B cell (primary cell): ENCODE measurements at regions not wholly inside any gene's neighbourhood (a gene's known extent, or its start where the extent isn't known, plus 50 kb on each side); places are given as distances from the start of the nearest gene placed in this dataset.
"Not testable (repeated sequence)": the region's sequence is repeated elsewhere in the genome, so short reads cannot be mapped to it uniquely, and the experiment has no call there.

Experiments
- ATAC-seq: fragments of 200-7000 bp; cut with Tn5 transposase; one replicate; pipeline ENCODE4 v1.10.0; 2021; ENCODE audit warnings: low read depth, mild to moderate bottlenecking, moderate number of reproducible peaks, moderate library complexity
- CTCF ChIA-PET: fragments of 350-600 bp; sonication (Branson Sonifier 250); formaldehyde crosslinking; loops from one replicate; lab custom pipeline; 2021; ENCODE audit warnings: antibody characterized with exemption, inconsistent platforms; lab: Charles Lee
- POLR2A ChIA-PET: fragments of 350-600 bp; sonication (Branson Sonifier 250); formaldehyde crosslinking; loops from one replicate; lab custom pipeline; 2021; ENCODE audit warnings: antibody characterized with exemption; lab: Charles Lee
- DNase-seq: peaks from one replicate; pipeline ENCODE4 v3.0.0; 2013
- H2AFZ ChIP-seq: 2 replicates; pipeline ENCODE4 v1.6.1; 2012; ENCODE audit warnings: mild to moderate bottlenecking, low read depth, low read length; ENCODE audit not compliant: insufficient read depth, poor library complexity, severe bottlenecking
- H3K27ac ChIP-seq, 2 donors: 1 replicate in 1 of 2; 2 replicates in 1 of 2; pipeline ENCODE4 v1.5.1; 2012 to 2013; ENCODE audit warnings: low read length in 2 of 2, mild to moderate bottlenecking in 2 of 2, moderate library complexity in 1 of 2
- H3K27me3 ChIP-seq, 4 experiments: fragments of 200-600 bp in 1 of 4; sonication (generic) in 1 of 4; replicated peaks in 1 of 4; 1 replicate in 2 of 4; 2 replicates in 2 of 4; pipeline versions ENCODE4 v1.6.1 to v1.7.0; 2013 to 2016; ENCODE audit warnings: low read length in 3 of 4, mild to moderate bottlenecking in 2 of 4, mixed read lengths in 1 of 4, moderate library complexity in 1 of 4; ENCODE audit not compliant: insufficient read depth in 4 of 4, control insufficient read depth in 3 of 4; ENCODE audit errors: control extremely low read depth in 1 of 4
- H3K36me3 ChIP-seq, 2 experiments: replicated peaks in 1 of 2; 1 replicate in 1 of 2; 2 replicates in 1 of 2; pipeline versions ENCODE4 v1.6.1 to v1.7.1; 2013; ENCODE audit warnings: low read length in 1 of 2; ENCODE audit not compliant: insufficient read depth in 2 of 2, control insufficient read depth in 1 of 2; ENCODE audit errors: control extremely low read depth in 1 of 2, extremely low read depth in 1 of 2
- H3K4me1 ChIP-seq, 2 donors: fragments of 200-600 bp in 1 of 2; sonication (generic) in 1 of 2; 1 replicate in 1 of 2; 2 replicates in 1 of 2; pipeline versions ENCODE4 v1.5.1 to v1.6.1; 2013 to 2017; ENCODE audit warnings: low read length in 2 of 2; ENCODE audit not compliant: control insufficient read depth in 2 of 2, insufficient read depth in 2 of 2
- H3K4me2 ChIP-seq: replicated peaks from 2 replicates; pipeline ENCODE3; 2012; ENCODE audit warnings: mild to moderate bottlenecking, low read depth, low read length; ENCODE audit not compliant: poor library complexity, severe bottlenecking
- H3K4me3 ChIP-seq, 5 experiments: fragments of 200-600 bp in 1 of 5; sonication (generic) in 1 of 5; 1 replicate in 3 of 5; 2 replicates in 2 of 5; pipeline versions ENCODE4 v1.5.1 to v1.7.0; 2011 to 2016; ENCODE audit warnings: low read length in 4 of 5, mild to moderate bottlenecking in 4 of 5, low read depth in 2 of 5, control low read depth in 1 of 5, moderate library complexity in 1 of 5; ENCODE audit not compliant: insufficient read depth in 1 of 5; ENCODE audit errors: control extremely low read depth in 1 of 5, extremely low read depth in 1 of 5
- H3K79me2 ChIP-seq: fragments of 200-600 bp; sonication (generic); one replicate; pipeline ENCODE4 v1.6.0; 2016; ENCODE audit warnings: low read length; ENCODE audit not compliant: control insufficient read depth, insufficient read depth
- H3K9ac ChIP-seq: fragments of 200-600 bp; sonication (generic); 2 replicates; pipeline ENCODE4 v1.6.1; 2017; ENCODE audit warnings: mild to moderate bottlenecking, low read length, moderate library complexity
- H3K9me3 ChIP-seq, 3 donors: one replicate each; pipeline versions ENCODE4 v1.6.1 to v1.7.1; 2013; ENCODE audit warnings: low read length in 2 of 3; ENCODE audit not compliant: control insufficient read depth in 2 of 3, insufficient read depth in 1 of 3; ENCODE audit errors: control extremely low read depth in 1 of 3
- H4K20me1 ChIP-seq: 2 replicates; pipeline ENCODE4 v1.6.0; 2012; ENCODE audit warnings: mild to moderate bottlenecking, low read length; ENCODE audit not compliant: insufficient read depth, control insufficient read depth, poor library complexity, severe bottlenecking
- H3K27ac Mint-ChIP-seq: one replicate; pipeline ENCODE4 v1.8.0; 2021; ENCODE audit warnings: mixed read lengths
- H3K27me3 Mint-ChIP-seq: one replicate; pipeline ENCODE4 v1.8.0; 2021; ENCODE audit warnings: mixed read lengths
- H3K4me1 Mint-ChIP-seq: one replicate; pipeline ENCODE4 v1.8.0; 2021; ENCODE audit warnings: mixed read lengths
- H3K4me3 Mint-ChIP-seq: one replicate; pipeline ENCODE4 v1.8.0; 2021; ENCODE audit warnings: mixed read lengths
- H3K9me3 Mint-ChIP-seq: one replicate; pipeline ENCODE4 v1.8.0; 2022; ENCODE audit warnings: mixed read lengths; ENCODE audit not compliant: insufficient read depth
- CTCF ChIP-seq: fragments of 200-600 bp; IDR thresholded peaks from one replicate; pipeline ENCODE4 v1.8.0; 2022; ENCODE audit warnings: antibody characterized with exemption, mild to moderate bottlenecking
- EZH2 ChIP-seq: IDR thresholded peaks from 2 replicates; pipeline ENCODE4 v1.6.1; 2012; ENCODE audit warnings: borderline replicate concordance, low read depth, mild to moderate bottlenecking, moderate library complexity, low read length; ENCODE audit not compliant: insufficient read depth, poor library complexity, severe bottlenecking
- WGBS: methylation state at CpG from one replicate; pipeline ENCODE4 v1.1.5; 2013; ENCODE audit warnings: missing lambda C conversion rate; ENCODE audit not compliant: insufficient coverage; 5-methylcytosine and 5-hydroxymethylcytosine counted together
- intact Hi-C: fragments of 100-400 bp; cut with micrococcal nuclease; formaldehyde crosslinking; loops from one replicate; pipeline ENCODE4 v1.10.0; 2022

GRCh38 chr6:99821164-99821563 is 172.9 kb downstream of the MCHR2 start:
- Mint-ChIP-seq H3K9me3 (no peaks in the 10 kb centered on the region), H3K27me3 (peaks cover 27% of the 10 kb centered on the region), H3K27ac (no peak overlapping the region), H3K4me1 (peaks cover 7% of the 10 kb centered on the region), H3K4me3 (no peak overlapping the region)
- H3K4me3 ChIP-seq: no peak overlapping the region
- H3K79me2 ChIP-seq: no peaks in the 10 kb centered on the region
- no peak overlapping the region for H3K4me2 ChIP-seq
- no peak for TF ChIP-seq EZH2
- peaks cover 0 to 19% (median 7%) of the 10 kb centered on the region in 4 experiments for H3K27me3 ChIP-seq
- no peak for DNase-seq
- intact Hi-C loops: no loop called here
- H3K9ac ChIP-seq: no peak overlapping the region
- no peaks in the 10 kb centered on the region for H4K20me1 ChIP-seq
- CTCF ChIA-PET: no interaction called here
- H3K4me1 ChIP-seq: no peaks in the 10 kb centered on the region
- no peak for ATAC-seq
- POLR2A ChIA-PET: no interaction called here
- 92% methylated on average over 2 of the region's 6 CpGs for WGBS
- H2AFZ ChIP-seq: no peak overlapping the region
- no peaks in the 10 kb centered on the region for H3K36me3 ChIP-seq
- no peaks in the 10 kb centered on the region for H3K9me3 ChIP-seq
- no peak overlapping the region for H3K27ac ChIP-seq

- H4K20me1 ChIP-seq: no peaks in the 10 kb centered on the region
- H3K27me3 ChIP-seq: peaks cover 0 to 19% (median 7%) of the 10 kb centered on the region in 4 experiments
- no peaks in the 10 kb centered on the region for H3K4me1 ChIP-seq
- TF ChIP-seq EZH2 (no peak), CTCF (no peak)
- no peaks in the 10 kb centered on the region for H3K36me3 ChIP-seq
- intact Hi-C loops: no loop called here
- H3K9me3 ChIP-seq: no peaks in the 10 kb centered on the region
- H3K27me3 Mint-ChIP-seq: peaks cover 27% of the 10 kb centered on the region
- no peaks in the 10 kb centered on the region for H3K9me3 Mint-ChIP-seq
- POLR2A ChIA-PET: interaction anchor here (0.6 kb wide), 1 partner anchor 46 kb away, joined by 3 read pairs; no protein-coding TSS in a partner anchor
- DNase-seq (peak; percentile 5), ATAC-seq (no peak)
- H2AFZ ChIP-seq: no peak overlapping the region
- 30% methylated on average over 3 of the region's 5 CpGs for WGBS
- no peak overlapping the region for H3K4me3 ChIP-seq
- H3K27ac ChIP-seq: no peak overlapping the region
- CTCF ChIA-PET: no interaction called here
- H3K4me3 Mint-ChIP-seq: peak overlapping the region; percentile 26
- H3K9ac ChIP-seq: no peak overlapping the region
- no peak overlapping the region for H3K4me2 ChIP-seq
- H3K4me1 Mint-ChIP-seq: peaks cover 7% of the 10 kb centered on the region
- H3K79me2 ChIP-seq: no peaks in the 10 kb centered on the region
- no peak overlapping the region for H3K27ac Mint-ChIP-seq
Observed at GRCh38 chr6:99822741-99823512, 171.1 kb downstream of the MCHR2 start.

GRCh38 chr6:99823513-99824235 is 170.3 kb downstream of the MCHR2 start:
- not testable (repeated sequence) for H3K27ac ChIP-seq, H2AFZ ChIP-seq

More at GRCh38 chr6:99823513-99824235, 170.3 kb downstream of the MCHR2 start:
- H3K9me3 ChIP-seq, ATAC-seq, CTCF ChIA-PET, H3K4me1 Mint-ChIP-seq, H3K9me3 Mint-ChIP-seq, DNase-seq, H3K4me3 ChIP-seq, H3K27ac Mint-ChIP-seq, H3K4me1 ChIP-seq, H3K4me2 ChIP-seq, intact Hi-C loops, H3K9ac ChIP-seq, POLR2A ChIA-PET, H3K36me3 ChIP-seq, H3K79me2 ChIP-seq, H4K20me1 ChIP-seq: not testable (repeated sequence)
- H3K27me3 Mint-ChIP-seq: peaks cover 27% of the 10 kb centered on the region
- WGBS: no CpG with 5 or more reads among the region's 34 CpGs
- peaks cover 0 to 19% (median 7%) of the 10 kb centered on the region in 4 experiments for H3K27me3 ChIP-seq
- H3K4me3 Mint-ChIP-seq: peak overlapping the region; percentile 26
